ENCODE measurements at regions not wholly inside any gene's neighbourhood (a gene's known extent, or its start where the extent isn't known, plus 50 kb on each side); places are given as distances from the start of the nearest gene placed in this dataset.

DNA sequence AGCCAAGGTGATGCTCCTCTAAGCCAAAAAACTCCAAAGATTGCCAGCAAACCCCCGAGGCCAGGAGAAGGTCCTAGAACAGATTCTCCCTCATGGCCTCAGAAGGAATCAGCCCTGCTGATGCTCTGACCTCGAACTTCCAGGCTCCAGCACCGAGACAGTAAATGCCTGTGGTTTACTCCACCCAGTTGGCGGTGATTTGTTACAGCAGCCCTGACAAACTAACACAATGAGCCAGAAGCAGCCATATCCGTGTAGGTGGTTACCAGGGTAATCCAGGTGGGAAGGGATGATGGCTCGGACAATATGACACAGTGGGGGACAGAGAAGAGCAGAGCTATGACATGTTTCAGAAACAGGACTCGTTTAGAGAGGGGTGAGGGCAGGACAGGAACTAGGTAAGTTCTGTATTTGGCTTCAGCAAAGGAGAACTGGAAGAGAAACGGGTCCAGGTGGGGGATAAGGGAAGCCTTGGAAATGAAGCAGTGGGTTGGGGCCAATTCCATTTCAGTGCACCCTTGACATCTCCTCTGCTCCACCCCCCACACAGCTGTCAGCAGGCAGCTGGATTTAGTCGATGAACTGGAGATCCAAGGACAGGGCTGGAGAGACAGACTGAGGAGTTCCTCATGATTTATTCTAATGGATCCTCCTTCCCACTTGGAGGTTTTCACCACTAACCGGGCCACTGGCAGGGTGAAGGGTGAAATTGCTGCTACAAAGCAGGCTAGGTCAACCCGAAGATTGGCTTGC lies 179.7 kb upstream of the SH3BP4 start:
- no peak overlapping the region for H4K8ac ChIP-seq (replicated peaks; ENCODE audit: insufficient read length, low read depth, low read length)
- no peak overlapping the region for H4K91ac ChIP-seq (ENCODE audit: insufficient read length, low read depth, low read length)
- H3K4ac ChIP-seq (ENCODE audit: low read depth, low read length) = no peak overlapping the region
- H4K5ac ChIP-seq (ENCODE audit: insufficient read length, low read depth, low read length) = no peak overlapping the region
- Mint-ChIP-seq H3K27me3 (ENCODE audit: low read depth) (peaks cover 11% of the 10 kb centered on the region), H3K9me3 (peaks cover 4 to 9% of the 10 kb centered on the region in 2 experiments; a peak in 4 of 5 replicates), H3K4me3 (no peak overlapping the region), H3K36me3 (ENCODE audit: insufficient read depth in 1 of 3, low read depth in 3 of 3) (peaks cover 0 to 10% (median 0%) of the 10 kb centered on the region in 3 experiments; a peak in 2 of 7 replicates), H3K4me1 (peaks cover 29 to 31% of the 10 kb centered on the region in 2 experiments), H3K27ac (no peak overlapping the region; a peak in 1 of 7 replicates)
- H2BK12ac ChIP-seq (ENCODE audit: insufficient read length, low read depth, low read length) = no peak overlapping the region
- H2BK5ac ChIP-seq (ENCODE audit: insufficient read length, low read length) = no peak overlapping the region
- no peak overlapping the region for H3K14ac ChIP-seq (ENCODE audit: insufficient read depth, low read length)
- no peak overlapping the region for H2BK120ac ChIP-seq (ENCODE audit: low read depth, low read length, poor library complexity, severe bottlenecking)
- no peaks in the 10 kb centered on the region for H3K27me3 ChIP-seq (ENCODE audit: insufficient read depth, low read length)
- no peak overlapping the region for H3K9ac ChIP-seq (ENCODE audit: extremely low read depth, insufficient read length, low read length)
- no CpG with 5 or more reads among the region's 11 CpGs for WGBS (ENCODE audit: extremely low coverage, insufficient read length, low lambda C conversion rate)
- no peak overlapping the region for H3K18ac ChIP-seq (ENCODE audit: insufficient read length, low read depth, low read length)
- H2AFZ ChIP-seq (ENCODE audit: low read length) = no peak overlapping the region
- H3K79me1 ChIP-seq (ENCODE audit: insufficient read depth, low read depth, low read length, poor library complexity, severe bottlenecking) = no peaks in the 10 kb centered on the region
- no peak overlapping the region for H2BK20ac ChIP-seq (ENCODE audit: low read depth, low read length, poor library complexity, severe bottlenecking)
- H3T11ph ChIP-seq (ENCODE audit: low read length) = no peak overlapping the region
- no peaks in the 10 kb centered on the region for H4K20me1 ChIP-seq (ENCODE audit: control insufficient read depth, insufficient read depth, insufficient read length)
- no peak overlapping the region for H3K23ac ChIP-seq (ENCODE audit: insufficient read length, low read depth, low read length)
- H2BK15ac ChIP-seq (ENCODE audit: low read depth, low read length) = no peak overlapping the region
- TF ChIP-seq, protein P1, sequence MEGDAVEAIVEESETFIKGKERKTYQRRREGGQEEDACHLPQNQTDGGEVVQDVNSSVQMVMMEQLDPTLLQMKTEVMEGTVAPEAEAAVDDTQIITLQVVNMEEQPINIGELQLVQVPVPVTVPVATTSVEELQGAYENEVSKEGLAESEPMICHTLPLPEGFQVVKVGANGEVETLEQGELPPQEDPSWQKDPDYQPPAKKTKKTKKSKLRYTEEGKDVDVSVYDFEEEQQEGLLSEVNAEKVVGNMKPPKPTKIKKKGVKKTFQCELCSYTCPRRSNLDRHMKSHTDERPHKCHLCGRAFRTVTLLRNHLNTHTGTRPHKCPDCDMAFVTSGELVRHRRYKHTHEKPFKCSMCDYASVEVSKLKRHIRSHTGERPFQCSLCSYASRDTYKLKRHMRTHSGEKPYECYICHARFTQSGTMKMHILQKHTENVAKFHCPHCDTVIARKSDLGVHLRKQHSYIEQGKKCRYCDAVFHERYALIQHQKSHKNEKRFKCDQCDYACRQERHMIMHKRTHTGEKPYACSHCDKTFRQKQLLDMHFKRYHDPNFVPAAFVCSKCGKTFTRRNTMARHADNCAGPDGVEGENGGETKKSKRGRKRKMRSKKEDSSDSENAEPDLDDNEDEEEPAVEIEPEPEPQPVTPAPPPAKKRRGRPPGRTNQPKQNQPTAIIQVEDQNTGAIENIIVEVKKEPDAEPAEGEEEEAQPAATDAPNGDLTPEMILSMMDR (conservative IDR thresholded peaks at IDR 0.05) = no peak
- no peak overlapping the region for H3K27ac ChIP-seq (ENCODE audit: insufficient read length, low read depth, low read length)
- DNase-seq = no peak
- no peaks in the 10 kb centered on the region for H3K4me1 ChIP-seq (ENCODE audit: insufficient read depth, low read length)
- H3K4me2 ChIP-seq (ENCODE audit: insufficient read depth, insufficient read length, low read length) = no peak overlapping the region
- H3K79me2 ChIP-seq (ENCODE audit: insufficient read depth, low read length) = no peaks in the 10 kb centered on the region
- no peak overlapping the region for H2AK5ac ChIP-seq (ENCODE audit: insufficient read length, low read length)
- no peak overlapping the region for H3K56ac ChIP-seq (ENCODE audit: insufficient read length, low read depth, low read length)
- no peaks in the 10 kb centered on the region for H3K23me2 ChIP-seq (ENCODE audit: insufficient read length, low read depth, low read length, poor library complexity, severe bottlenecking)
- no peaks in the 10 kb centered on the region for H3K9me3 ChIP-seq (ENCODE audit: control insufficient read depth, low read depth, low read length)
